H1 (cell line): ENCODE measurements at regions not wholly inside any gene's neighbourhood (a gene's known extent, or its start where the extent isn't known, plus 50 kb on each side); places are given as distances from the start of the nearest gene placed in this dataset.

Experiments
- CTCF ChIA-PET: fragments of 300-600 bp; sonication (Branson Sonifier 250); formaldehyde crosslinking; loops from one replicate; lab custom pipeline; 2021; ENCODE audit not compliant: partially characterized antibody; lab: Charles Lee
- POLR2A ChIA-PET: fragments of 300-600 bp; sonication (Branson Sonifier 250); formaldehyde crosslinking; loops from one replicate; lab custom pipeline; 2021; ENCODE audit warnings: inconsistent platforms; ENCODE audit not compliant: partially characterized antibody; lab: Charles Lee
- DNase-seq, 2 experiments: peaks; one replicate each; pipeline versions ENCODE4 v3.0.0 to v3.0.0-alpha.2; 2010 to 2022; ENCODE audit warnings: low spot score in 2 of 2, low read depth in 1 of 2, mixed read lengths in 1 of 2
- FAIRE-seq: peaks from 2 replicates; lab custom pipeline; 2011; peaks lifted over from hg19 to GRCh38; lab: Jason Lieb, UNC
- H2AFZ ChIP-seq: 2 replicates; pipeline ENCODE4 v1.8.1; 2012; ENCODE audit warnings: low read length, inconsistent platforms
- H2AK5ac ChIP-seq: 2 replicates; pipeline ENCODE4 v1.6.1; 2013; ENCODE audit warnings: low read depth, low read length
- H2BK120ac ChIP-seq: replicated peaks from 2 replicates; pipeline ENCODE3; 2013; ENCODE audit warnings: low read depth, low read length, inconsistent platforms
- H2BK12ac ChIP-seq: 2 replicates; pipeline ENCODE4 v1.6.1; 2013; ENCODE audit warnings: low read depth, low read length
- H2BK15ac ChIP-seq: 2 replicates; pipeline ENCODE4 v1.6.1; 2013; ENCODE audit warnings: low read length
- H2BK20ac ChIP-seq: 2 replicates; pipeline ENCODE4 v1.6.1; 2013; ENCODE audit warnings: low read length
- H2BK5ac ChIP-seq: 2 replicates; pipeline ENCODE4 v1.6.1; 2013; ENCODE audit warnings: low read depth, low read length
- H3K14ac ChIP-seq: 2 replicates; pipeline ENCODE4 v1.6.1; 2013; ENCODE audit warnings: inconsistent platforms; ENCODE audit not compliant: insufficient read length
- H3K18ac ChIP-seq: 2 replicates; pipeline ENCODE4 v1.6.1; 2013; ENCODE audit warnings: low read length; ENCODE audit errors: extremely low read depth
- H3K23ac ChIP-seq: 2 replicates; pipeline ENCODE4 v1.6.1; 2013; ENCODE audit warnings: inconsistent platforms; ENCODE audit not compliant: insufficient read length
- H3K23me2 ChIP-seq: 2 replicates; pipeline ENCODE4 v1.6.1; 2013; ENCODE audit warnings: low read depth, low read length
- H3K27ac ChIP-seq: 2 replicates; pipeline ENCODE4 v1.6.1; 2011; ENCODE audit warnings: low read depth, low read length, inconsistent platforms
- H3K27me3 ChIP-seq, 4 experiments: replicated peaks in 1 of 4; 1 replicate in 1 of 4; 2 replicates in 3 of 4; pipeline versions ENCODE4 v1.6.1 to v1.8.1; 2011 to 2013; ENCODE audit warnings: low read length in 3 of 4, mild to moderate bottlenecking in 3 of 4, inconsistent platforms in 2 of 4, mixed read lengths in 2 of 4, moderate library complexity in 1 of 4; ENCODE audit not compliant: control insufficient read depth in 3 of 4, insufficient read depth in 3 of 4; ENCODE audit errors: extremely low read depth in 1 of 4
- H3K36me3 ChIP-seq, 4 experiments: 2 replicates each; pipeline versions ENCODE4 v1.6.1 to v1.8.1; 2011 to 2013; ENCODE audit warnings: mild to moderate bottlenecking in 4 of 4, low read length in 3 of 4, moderate library complexity in 2 of 4, control low read depth in 1 of 4, inconsistent platforms in 1 of 4; ENCODE audit not compliant: insufficient read depth in 4 of 4, control insufficient read depth in 2 of 4
- H3K4ac ChIP-seq: replicated peaks from 2 replicates; pipeline ENCODE3; 2013; ENCODE audit warnings: low read length, low read depth, mixed read lengths, inconsistent platforms; ENCODE audit not compliant: insufficient read length
- H3K4me1 ChIP-seq, 4 experiments: replicated peaks in 1 of 4; 1 replicate in 1 of 4; 2 replicates in 3 of 4; pipeline versions ENCODE4 v1.6.1 to v1.8.1; 2011 to 2013; ENCODE audit warnings: low read length in 3 of 4, inconsistent platforms in 2 of 4, mixed read lengths in 1 of 4; ENCODE audit not compliant: insufficient read depth in 4 of 4, control insufficient read depth in 3 of 4
- H3K4me2 ChIP-seq, 2 experiments: 2 replicates each; pipeline versions ENCODE4 v1.6.1 to v1.8.1; 2011 to 2013; ENCODE audit warnings: low read depth in 2 of 2, low read length in 2 of 2, control low read depth in 1 of 2, inconsistent platforms in 1 of 2, mild to moderate bottlenecking in 1 of 2; ENCODE audit not compliant: insufficient read depth in 1 of 2
- H3K4me3 ChIP-seq, 4 experiments: fragments of 200-600, 300-600 bp in 1 of 4; sonication (generic), shearing (Covaris generic), sonication (Bioruptor Twin) in 1 of 4; 2 replicates each; pipeline versions ENCODE4 v1.5.1 to v1.8.1; 2011 to 2016; ENCODE audit warnings: low read length in 4 of 4, low read depth in 3 of 4, control low read depth in 2 of 4, inconsistent platforms in 2 of 4, mild to moderate bottlenecking in 2 of 4, mixed read lengths in 1 of 4, moderate library complexity in 1 of 4; ENCODE audit not compliant: insufficient read depth in 2 of 4; ENCODE audit errors: extremely low read depth in 1 of 4
- H3K56ac ChIP-seq: replicated peaks from 2 replicates; pipeline ENCODE3; 2013; ENCODE audit warnings: low read depth, mild to moderate bottlenecking, mixed read lengths, low read length, inconsistent platforms; ENCODE audit not compliant: insufficient read length
- H3K79me1 ChIP-seq: 2 replicates; pipeline ENCODE4 v1.6.1; 2013; ENCODE audit warnings: low read depth, low read length, control low read depth
- H3K79me2 ChIP-seq, 2 experiments: 2 replicates each; pipeline versions ENCODE4 v1.6.1 to v1.8.1; 2012 to 2013; ENCODE audit warnings: low read length in 2 of 2, mild to moderate bottlenecking in 2 of 2, inconsistent platforms in 1 of 2; ENCODE audit not compliant: insufficient read depth in 2 of 2, control insufficient read depth in 1 of 2
- H3K9ac ChIP-seq, 4 experiments: replicated peaks in 1 of 4; 1 replicate in 1 of 4; 2 replicates in 3 of 4; pipeline versions ENCODE4 v1.6.1 to v1.8.1; 2011 to 2013; ENCODE audit warnings: low read depth in 3 of 4, low read length in 3 of 4, control low read depth in 2 of 4, mild to moderate bottlenecking in 2 of 4, moderate library complexity in 2 of 4, inconsistent platforms in 1 of 4; ENCODE audit errors: extremely low read depth in 1 of 4
- H3K9me3 ChIP-seq, 2 experiments: 2 replicates each; pipeline versions ENCODE4 v1.6.1 to v1.8.1; 2012 to 2013; ENCODE audit warnings: mild to moderate bottlenecking in 2 of 2, moderate library complexity in 2 of 2, control low read depth in 1 of 2, inconsistent platforms in 1 of 2, low read depth in 1 of 2, low read length in 1 of 2, mixed read lengths in 1 of 2; ENCODE audit not compliant: insufficient read depth in 2 of 2
- H4K20me1 ChIP-seq, 2 experiments: replicated peaks in 1 of 2; 2 replicates each; pipeline versions ENCODE3 to v1.8.1; 2011 to 2013; ENCODE audit warnings: inconsistent platforms in 2 of 2, low read length in 2 of 2, mild to moderate bottlenecking in 1 of 2; ENCODE audit not compliant: insufficient read depth in 2 of 2, control insufficient read depth in 1 of 2
- H4K5ac ChIP-seq: 2 replicates; pipeline ENCODE4 v1.6.1; 2013; ENCODE audit warnings: low read length, low read depth, mixed read lengths, inconsistent platforms; ENCODE audit not compliant: insufficient read length
- H4K8ac ChIP-seq: 2 replicates; pipeline ENCODE4 v1.8.0; 2013; ENCODE audit warnings: mild to moderate bottlenecking, moderate library complexity, low read length, inconsistent platforms; ENCODE audit not compliant: insufficient read depth; ENCODE audit errors: extremely low read depth
- H4K91ac ChIP-seq: replicated peaks from 2 replicates; pipeline ENCODE3; 2013; ENCODE audit warnings: low read length, mixed read lengths, inconsistent platforms; ENCODE audit not compliant: insufficient read length
- BACH1 ChIP-seq: IDR thresholded peaks from 2 replicates; pipeline ENCODE4 v1.6.1; 2012; ENCODE audit warnings: low read length, improper control_type of control experiment
- CEBPB ChIP-seq: IDR thresholded peaks from 2 replicates; pipeline ENCODE4 v1.6.1; 2012; ENCODE audit warnings: low read depth, low read length
- CREB1 ChIP-seq: IDR thresholded peaks from 2 replicates; pipeline ENCODE4 v1.6.1; 2012; ENCODE audit warnings: inconsistent platforms
- EZH2 ChIP-seq: fragments of 200-600 bp; sonication (generic); IDR thresholded peaks from 2 replicates; pipeline ENCODE4 v1.7.1; 2012; ENCODE audit warnings: low read depth, mild to moderate bottlenecking, moderate library complexity, low read length, inconsistent platforms; ENCODE audit not compliant: severe bottlenecking
- GABPA ChIP-seq: IDR thresholded peaks from 2 replicates; pipeline ENCODE4 v1.6.1; 2011; ENCODE audit warnings: mild to moderate bottlenecking, low read length, moderate library complexity, borderline replicate concordance; ENCODE audit not compliant: insufficient read depth
- NRF1 ChIP-seq: IDR thresholded peaks from 2 replicates; pipeline ENCODE4 v1.6.1; 2011; ENCODE audit warnings: mild to moderate bottlenecking, low read depth, low read length, improper control_type of control experiment
- RXRA ChIP-seq: IDR thresholded peaks from 2 replicates; pipeline ENCODE4 v1.6.1; 2011; ENCODE audit warnings: low read depth, mild to moderate bottlenecking, low read length, moderate library complexity; ENCODE audit not compliant: insufficient read depth
- SIN3A ChIP-seq, 2 experiments: IDR thresholded peaks in 1 of 2; conservative IDR thresholded peaks in 1 of 2; 2 replicates each; pipeline ENCODE4 v1.6.1; 2011 to 2012; ENCODE audit warnings: low read length in 2 of 2, improper control_type of control experiment in 1 of 2, low read depth in 1 of 2, mild to moderate bottlenecking in 1 of 2
- TEAD4 ChIP-seq: IDR thresholded peaks from 2 replicates; pipeline ENCODE4 v1.6.1; 2012; ENCODE audit warnings: low read depth, low read length, inconsistent platforms, mixed read lengths
- WGBS, 2 experiments: shearing (Covaris generic) in 1 of 2; methylation state at CpG; one replicate each; pipeline versions ENCODE4 v1.1.6 to v1.1.7; 2013 to 2015; ENCODE audit warnings: low lambda C conversion rate in 2 of 2, mixed read lengths in 2 of 2, inconsistent platforms in 1 of 2, low coverage in 1 of 2, missing lambda C conversion rate in 1 of 2; ENCODE audit not compliant: insufficient replicate concordance in 2 of 2, insufficient coverage in 1 of 2, insufficient read length in 1 of 2; ENCODE audit errors: extremely low coverage in 1 of 2, missing lambda C conversion rate in 1 of 2; 5-methylcytosine and 5-hydroxymethylcytosine counted together
- TF ChIP-seq, protein P1 (sequence below): IDR thresholded peaks from 2 replicates; pipeline ENCODE4 v1.6.1; 2011; ENCODE audit warnings: low read depth, mild to moderate bottlenecking, low read length; ENCODE audit not compliant: insufficient read depth

DNA sequence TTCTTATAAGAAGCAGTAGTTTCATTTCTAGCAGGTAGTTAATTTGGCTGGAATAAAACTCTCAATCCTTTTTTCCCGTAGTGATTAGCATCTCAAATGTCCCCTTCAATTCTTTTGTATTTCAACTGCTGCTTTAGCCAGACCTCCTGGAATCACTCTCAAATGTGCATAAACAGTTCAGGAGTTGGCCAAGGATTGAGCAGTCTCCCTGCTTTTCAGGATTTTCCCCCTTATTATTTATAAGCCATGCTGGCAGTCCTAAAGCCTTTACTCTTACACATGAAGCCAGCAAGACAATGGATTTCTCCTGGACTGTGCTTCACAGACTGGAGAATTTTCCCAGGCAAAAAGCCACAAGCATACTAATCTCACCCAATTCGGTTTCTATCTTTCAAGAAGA, 950.1 kb downstream of the VRK1 start:
- DNase-seq (no peak), FAIRE-seq (peak; percentile 72)
- POLR2A ChIA-PET, result no interaction called here
- no peaks in the 10 kb centered on the region for H4K20me1 ChIP-seq
- H4K8ac ChIP-seq, result no peak overlapping the region
- 40% methylated on average over 2 of the region's 2 CpGs; no CpG with 5 or more reads in 1 of the 2 experiments for WGBS, 2 experiments
- no peak for TF ChIP-seq CREB1
- TF ChIP-seq SIN3A (conservative IDR thresholded peaks at IDR 0.05 in 1 of 2, IDR thresholded peaks at IDR 0.05 in 1 of 2; ENCODE audit: low read depth in 1 of 2, low read length in 2 of 2), result no peak
- no peak for TF ChIP-seq RXRA
- no peak for TF ChIP-seq EZH2
- no peak for TF ChIP-seq NRF1
- TF ChIP-seq, protein P1, sequence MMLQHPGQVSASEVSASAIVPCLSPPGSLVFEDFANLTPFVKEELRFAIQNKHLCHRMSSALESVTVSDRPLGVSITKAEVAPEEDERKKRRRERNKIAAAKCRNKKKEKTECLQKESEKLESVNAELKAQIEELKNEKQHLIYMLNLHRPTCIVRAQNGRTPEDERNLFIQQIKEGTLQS, result no peak
- no peak for TF ChIP-seq TEAD4
- no peak for TF ChIP-seq BACH1
- TF ChIP-seq CEBPB, result no peak
- no peak for TF ChIP-seq GABPA
- H3K23me2 ChIP-seq, result no peaks in the 10 kb centered on the region
- no peak overlapping the region for H3K23ac ChIP-seq
- H3K4me1 ChIP-seq, result peaks cover 0 to 7% (median 3%) of the 10 kb centered on the region in 4 experiments; a peak in 3 of 7 replicates
- H2BK20ac ChIP-seq, result 0 out of 2 replicates have a peak overlapping the region, but pooled peaks have one; percentile 73
- no peaks in the 10 kb centered on the region for H3K36me3 ChIP-seq
- H3K27ac ChIP-seq, result no peak overlapping the region
- no peak overlapping the region for H4K91ac ChIP-seq
- no peak overlapping the region for H2BK120ac ChIP-seq
- H3K79me2 ChIP-seq, result no peaks in the 10 kb centered on the region
- CTCF ChIA-PET, result no interaction called here
- H2AK5ac ChIP-seq, result no peak overlapping the region
- no peak overlapping the region for H3K14ac ChIP-seq
- no peak overlapping the region for H3K56ac ChIP-seq
- no peak overlapping the region for H2BK12ac ChIP-seq
- no peaks in the 10 kb centered on the region for H3K79me1 ChIP-seq
- H3K9ac ChIP-seq, result no peak overlapping the region
- no peak overlapping the region for H2BK5ac ChIP-seq
- H3K4ac ChIP-seq, result no peak overlapping the region
- H4K5ac ChIP-seq, result no peak overlapping the region
- H3K4me2 ChIP-seq, result peak overlapping the region; percentile 12 to 53; a peak in 2 of 4 replicates
- no peaks in the 10 kb centered on the region for H3K9me3 ChIP-seq
- H2AFZ ChIP-seq, result no peak overlapping the region
- H3K4me3 ChIP-seq, result peak overlapping the region in 1 of 4 experiments; percentile 38; a peak in 2 of 8 replicates
- no peaks in the 10 kb centered on the region for H3K27me3 ChIP-seq
- no peak overlapping the region for H2BK15ac ChIP-seq
- H3K18ac ChIP-seq, result no peak overlapping the region; the same call in 1 of the 2 replicates
